IMR-90 (cell line): ENCODE measurements at regions not wholly inside any gene's neighbourhood (a gene's known extent, or its start where the extent isn't known, plus 50 kb on each side); places are given as distances from the start of the nearest gene placed in this dataset.

Experiments
- ATAC-seq: fragments of 200-7000 bp; cut with Tn5 transposase; 2 replicates; pipeline ENCODE4 v1.9.1; 2020; ENCODE audit warnings: low read depth, mild to moderate bottlenecking, moderate library complexity
- BruUV-seq: library from RNA; stranded (reverse); fragments of 400-500 nt; replicated peaks from 2 replicates; lab custom pipeline; 2021; lab: Mats Ljungman, UMichigan
- CTCF ChIA-PET: fragments of 300-600 bp; formaldehyde crosslinking; extraction: SDS; loops from one replicate; lab custom pipeline; 2021; ENCODE audit warnings: antibody characterized with exemption; lab: Yijun Ruan, JAX
- POLR2A ChIA-PET: fragments of 300-600 bp; sonication (Branson Sonifier 250); formaldehyde crosslinking; loops from one replicate; lab custom pipeline; 2022; ENCODE audit warnings: antibody characterized with exemption; ENCODE audit not compliant: unreplicated experiment; lab: Charles Lee
- DNase-seq: peaks from one replicate; pipeline ENCODE4 v3.0.0; 2013
- H2AFZ ChIP-seq: replicated peaks from 2 replicates; pipeline ENCODE3; 2013; ENCODE audit warnings: low read length, mild to moderate bottlenecking; ENCODE audit not compliant: poor library complexity
- H2AK5ac ChIP-seq: 2 replicates; pipeline ENCODE4 v1.6.1; 2013; ENCODE audit warnings: low read depth, low read length, inconsistent platforms
- H2AK9ac ChIP-seq: replicated peaks from 2 replicates; pipeline ENCODE3; 2013; ENCODE audit warnings: mild to moderate bottlenecking, low read depth, low read length, moderate library complexity; ENCODE audit not compliant: poor library complexity
- H2BK120ac ChIP-seq: 2 replicates; pipeline ENCODE4 v1.6.1; 2013; ENCODE audit warnings: low read depth, low read length, inconsistent platforms
- H2BK15ac ChIP-seq: 3 replicates; pipeline ENCODE4 v1.6.1; 2013; ENCODE audit warnings: low read depth, low read length, inconsistent platforms
- H2BK20ac ChIP-seq: 2 replicates; pipeline ENCODE4 v1.6.1; 2013; ENCODE audit warnings: low read depth, mild to moderate bottlenecking, inconsistent platforms, low read length, moderate library complexity
- H2BK5ac ChIP-seq: 2 replicates; pipeline ENCODE4 v1.6.1; 2013; ENCODE audit warnings: mild to moderate bottlenecking, low read depth, low read length, inconsistent platforms; ENCODE audit not compliant: poor library complexity, severe bottlenecking
- H3K14ac ChIP-seq: replicated peaks from 2 replicates; pipeline ENCODE4 v1.6.1; 2013; ENCODE audit warnings: low read depth, low read length, inconsistent platforms
- H3K18ac ChIP-seq: 2 replicates; pipeline ENCODE4 v1.6.1; 2013; ENCODE audit warnings: low read depth, low read length, control low read depth
- H3K23ac ChIP-seq: 2 replicates; pipeline ENCODE4 v1.6.1; 2013; ENCODE audit warnings: low read depth, low read length, inconsistent platforms
- H3K27ac ChIP-seq: 2 replicates; pipeline ENCODE4 v1.5.1; 2013; ENCODE audit warnings: mild to moderate bottlenecking, control low read depth, low read length; ENCODE audit not compliant: insufficient read depth
- H3K27me3 ChIP-seq: 2 replicates; pipeline ENCODE4 v1.6.1; 2013; ENCODE audit warnings: low read length; ENCODE audit not compliant: control insufficient read depth, insufficient read depth
- H3K36me3 ChIP-seq: 2 replicates; pipeline ENCODE4 v1.6.1; 2013; ENCODE audit warnings: low read length, mixed read lengths; ENCODE audit not compliant: control insufficient read depth, insufficient read depth
- H3K4ac ChIP-seq: 2 replicates; pipeline ENCODE4 v1.6.1; 2013; ENCODE audit warnings: low read depth, low read length, inconsistent platforms
- H3K4me1 ChIP-seq: 2 replicates; pipeline ENCODE4 v1.6.1; 2013; ENCODE audit warnings: low read length, mixed read lengths; ENCODE audit not compliant: control insufficient read depth, insufficient read depth
- H3K4me2 ChIP-seq: 2 replicates; pipeline ENCODE4 v1.6.1; 2013; ENCODE audit warnings: low read depth, mild to moderate bottlenecking, control low read depth, low read length, moderate library complexity
- H3K4me3 ChIP-seq: 2 replicates; pipeline ENCODE4 v1.5.1; 2013; ENCODE audit warnings: low read depth, mild to moderate bottlenecking, control low read depth, low read length, moderate library complexity; ENCODE audit not compliant: insufficient read depth
- H3K56ac ChIP-seq: 2 replicates; pipeline ENCODE4 v1.6.1; 2013; ENCODE audit warnings: low read length, inconsistent platforms; ENCODE audit not compliant: insufficient read depth; ENCODE audit errors: extremely low read depth
- H3K79me1 ChIP-seq, 2 experiments: 2 replicates each; pipeline ENCODE4 v1.6.1; 2013; ENCODE audit warnings: low read length in 2 of 2, inconsistent platforms in 1 of 2, low read depth in 1 of 2
- H3K9ac ChIP-seq: 2 replicates; pipeline ENCODE4 v1.6.1; 2013; ENCODE audit warnings: low read depth, low read length, control low read depth
- H3K9me1 ChIP-seq: 2 replicates; pipeline ENCODE4 v1.6.1; 2013; ENCODE audit warnings: low read length, inconsistent platforms; ENCODE audit not compliant: insufficient read depth
- H3K9me3 ChIP-seq: 2 replicates; pipeline ENCODE4 v1.6.1; 2013; ENCODE audit warnings: low read length; ENCODE audit not compliant: control insufficient read depth, insufficient read depth
- H4K20me1 ChIP-seq: 2 replicates; pipeline ENCODE4 v1.6.1; 2013; ENCODE audit warnings: low read length, inconsistent platforms; ENCODE audit not compliant: insufficient read depth
- H4K5ac ChIP-seq: 2 replicates; pipeline ENCODE4 v1.6.1; 2013; ENCODE audit warnings: mild to moderate bottlenecking, low read depth, low read length, control low read depth
- H4K8ac ChIP-seq, 2 experiments: 2 replicates each; pipeline ENCODE4 v1.6.1; 2013; ENCODE audit warnings: low read depth in 2 of 2, low read length in 2 of 2, control low read depth in 1 of 2, inconsistent platforms in 1 of 2
- H4K91ac ChIP-seq: 2 replicates; pipeline ENCODE4 v1.6.1; 2013; ENCODE audit warnings: low read depth, low read length, inconsistent platforms; ENCODE audit not compliant: insufficient read depth
- MXI1 ChIP-seq: IDR thresholded peaks from 2 replicates; pipeline ENCODE4 v1.6.1; 2012; ENCODE audit warnings: low read depth, mild to moderate bottlenecking, low read length, moderate library complexity, borderline replicate concordance
- WGBS, 2 experiments: methylation state at CpG; one replicate each; pipeline versions ENCODE4 v1.1.5 to v1.1.7; 2013; ENCODE audit warnings: missing lambda C conversion rate in 2 of 2; ENCODE audit not compliant: insufficient read length in 1 of 2; ENCODE audit errors: extremely low coverage in 2 of 2; 5-methylcytosine and 5-hydroxymethylcytosine counted together
- dilution Hi-C: fragments of 300-500 bp; cut with HindIII; formaldehyde crosslinking; loops from one replicate; pipeline ENCODE4 v1.14.3; 2018; ENCODE audit warnings: low sequenced_read_pairs; ENCODE audit not compliant: unreplicated experiment
- in situ Hi-C: fragments of 300-500 bp; cut with MboI; formaldehyde crosslinking; loops from 3 replicates; pipeline ENCODE4 v1.14.3; 2019; ENCODE audit warnings: low sequenced_read_pairs, inconsistent platforms, mixed read lengths
- intact Hi-C: fragments of 100-400 bp; cut with micrococcal nuclease; formaldehyde crosslinking; loops from 2 replicates; pipeline ENCODE4 v1.10.0; 2022
- TF ChIP-seq, protein P1 (sequence below): conservative IDR thresholded peaks from 2 replicates; pipeline ENCODE4 v1.5.1; 2012; ENCODE audit warnings: mild to moderate bottlenecking, low read depth, low read length, improper control_type of control experiment
- TF ChIP-seq, protein P2 (sequence below): fragments of 150-350 bp; IDR thresholded peaks from 2 replicates; pipeline ENCODE4 v1.6.1; 2016; ENCODE audit warnings: low read depth, mild to moderate bottlenecking, low read length, moderate library complexity, borderline replicate concordance

DNA sequence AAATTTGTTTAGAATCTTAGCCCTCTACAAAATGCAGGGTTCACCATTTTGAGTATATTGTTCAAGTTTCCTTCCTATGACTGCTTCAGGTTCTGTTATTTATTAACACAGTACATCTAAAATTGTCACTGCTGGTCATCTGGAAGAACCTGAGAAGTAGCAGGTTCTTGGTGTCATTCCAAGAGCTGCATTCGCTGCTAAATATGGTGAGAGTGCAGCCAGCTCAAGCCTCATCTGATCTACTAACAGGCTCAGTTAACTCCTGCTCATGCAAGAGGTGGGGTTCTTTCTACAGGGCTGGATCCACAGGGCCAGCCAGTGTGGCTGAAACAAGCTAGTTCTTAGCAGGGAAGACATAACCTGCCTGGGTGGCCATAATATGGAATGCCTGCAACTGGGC is 1946.1 kb downstream of the TP53TG3F start:
- no peak for DNase-seq
- Histone ChIP-seq H3K14ac (no peak overlapping the region), H3K9ac (no peak overlapping the region), H2AFZ (no peak overlapping the region), H4K5ac (no peak overlapping the region), H3K27ac (no peak overlapping the region), H3K56ac (no peak overlapping the region), H2AK9ac (no peak overlapping the region), H4K20me1 (no peaks in the 10 kb centered on the region), H3K4me1 (no peaks in the 10 kb centered on the region), H3K4ac (no peak overlapping the region), H3K36me3 (no peaks in the 10 kb centered on the region), H2BK20ac (no peak overlapping the region), H2BK5ac (no peak overlapping the region), H3K9me1 (no peaks in the 10 kb centered on the region), H3K23ac (no peak overlapping the region), H4K91ac (no peak overlapping the region), H3K9me3 (peaks cover 8% of the 10 kb centered on the region; the same call in 1 of the 2 replicates), H3K4me3 (no peak overlapping the region), H3K27me3 (no peaks in the 10 kb centered on the region), H2BK15ac (no peak overlapping the region), H3K18ac (no peak overlapping the region), H4K8ac (no peak overlapping the region), H2BK120ac (no peak overlapping the region), H3K79me1 (no peaks in the 10 kb centered on the region), H3K4me2 (no peak overlapping the region), H2AK5ac (no peak overlapping the region)
- no CpG with 5 or more reads among the region's 1 CpG for WGBS, 2 experiments
- ChIA-PET CTCF (no interaction called here), POLR2A (no interaction called here)
- in situ Hi-C loops (no loop called here), dilution Hi-C loops (no loop called here), intact Hi-C loops (no loop called here)
- TF ChIP-seq MXI1, result no peak
- TF ChIP-seq, protein P1, sequence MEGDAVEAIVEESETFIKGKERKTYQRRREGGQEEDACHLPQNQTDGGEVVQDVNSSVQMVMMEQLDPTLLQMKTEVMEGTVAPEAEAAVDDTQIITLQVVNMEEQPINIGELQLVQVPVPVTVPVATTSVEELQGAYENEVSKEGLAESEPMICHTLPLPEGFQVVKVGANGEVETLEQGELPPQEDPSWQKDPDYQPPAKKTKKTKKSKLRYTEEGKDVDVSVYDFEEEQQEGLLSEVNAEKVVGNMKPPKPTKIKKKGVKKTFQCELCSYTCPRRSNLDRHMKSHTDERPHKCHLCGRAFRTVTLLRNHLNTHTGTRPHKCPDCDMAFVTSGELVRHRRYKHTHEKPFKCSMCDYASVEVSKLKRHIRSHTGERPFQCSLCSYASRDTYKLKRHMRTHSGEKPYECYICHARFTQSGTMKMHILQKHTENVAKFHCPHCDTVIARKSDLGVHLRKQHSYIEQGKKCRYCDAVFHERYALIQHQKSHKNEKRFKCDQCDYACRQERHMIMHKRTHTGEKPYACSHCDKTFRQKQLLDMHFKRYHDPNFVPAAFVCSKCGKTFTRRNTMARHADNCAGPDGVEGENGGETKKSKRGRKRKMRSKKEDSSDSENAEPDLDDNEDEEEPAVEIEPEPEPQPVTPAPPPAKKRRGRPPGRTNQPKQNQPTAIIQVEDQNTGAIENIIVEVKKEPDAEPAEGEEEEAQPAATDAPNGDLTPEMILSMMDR, result no peak
- TF ChIP-seq, protein P2, sequence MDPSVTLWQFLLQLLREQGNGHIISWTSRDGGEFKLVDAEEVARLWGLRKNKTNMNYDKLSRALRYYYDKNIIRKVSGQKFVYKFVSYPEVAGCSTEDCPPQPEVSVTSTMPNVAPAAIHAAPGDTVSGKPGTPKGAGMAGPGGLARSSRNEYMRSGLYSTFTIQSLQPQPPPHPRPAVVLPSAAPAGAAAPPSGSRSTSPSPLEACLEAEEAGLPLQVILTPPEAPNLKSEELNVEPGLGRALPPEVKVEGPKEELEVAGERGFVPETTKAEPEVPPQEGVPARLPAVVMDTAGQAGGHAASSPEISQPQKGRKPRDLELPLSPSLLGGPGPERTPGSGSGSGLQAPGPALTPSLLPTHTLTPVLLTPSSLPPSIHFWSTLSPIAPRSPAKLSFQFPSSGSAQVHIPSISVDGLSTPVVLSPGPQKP, result no peak
- BruUV-seq, result no TSS peak
- no peak for ATAC-seq
